GM19395 (cell line): ENCODE measurements at regions not wholly inside any gene's neighbourhood (a gene's known extent, or its start where the extent isn't known, plus 50 kb on each side); places are given as distances from the start of the nearest gene placed in this dataset.
A peak's percentile ranks its signal among the peaks of the same experiment; 100 is the strongest.
"Not testable (repeated sequence)": the region's sequence is repeated elsewhere in the genome, so short reads cannot be mapped to it uniquely, and the experiment has no call there.

Experiments
- ATAC-seq: cut with Tn5 transposase; IDR thresholded peaks from one replicate; pipeline ENCODE4 v1.9.1; 2021; ENCODE audit warnings: mild to moderate bottlenecking, moderate library complexity; ENCODE audit not compliant: unreplicated experiment

DNA sequence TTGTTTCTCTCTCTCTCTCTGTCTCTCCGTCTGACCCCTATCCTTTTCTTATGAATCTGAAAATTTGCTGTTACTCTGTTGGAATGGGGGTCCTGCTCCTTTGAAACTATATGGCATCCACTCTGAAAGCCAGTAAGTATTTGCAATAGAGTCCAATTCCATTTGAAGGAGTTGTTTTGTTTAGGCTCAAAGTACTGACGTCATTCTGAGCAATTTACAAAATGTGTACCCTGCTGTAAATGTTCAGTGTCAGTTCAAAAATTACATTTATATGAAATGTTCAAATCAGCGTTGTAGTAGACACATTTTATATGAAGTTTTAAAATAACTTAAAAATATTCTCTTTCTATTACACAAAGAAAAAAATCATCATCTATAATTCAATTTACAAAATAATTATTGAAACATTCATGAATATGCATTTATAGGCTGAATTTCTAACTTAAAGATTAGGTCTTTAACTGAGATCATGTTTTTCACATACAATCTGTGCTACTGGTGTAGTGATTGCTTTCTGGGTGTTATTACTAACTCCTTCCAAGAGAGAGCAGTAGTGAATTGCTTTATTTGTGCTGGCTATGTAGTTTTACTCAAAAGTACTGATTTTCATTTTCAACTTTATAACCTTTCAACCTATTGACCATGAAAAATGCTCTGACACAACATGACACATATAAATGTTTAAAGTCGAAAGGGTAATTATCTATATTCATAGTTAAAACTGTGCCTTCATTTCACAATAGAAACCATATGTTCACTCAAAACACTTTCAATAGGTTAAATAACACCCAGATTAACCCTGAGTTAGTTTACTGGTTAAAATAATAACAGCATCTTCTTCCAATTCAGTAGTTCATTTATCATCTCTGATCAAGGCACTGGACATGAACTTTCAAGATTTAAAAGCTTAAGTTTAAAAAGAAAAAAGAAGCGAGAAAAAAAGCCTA, 253.1 kb upstream of the ADGRL4 start:
- ATAC-seq = peak; percentile 85

DNA sequence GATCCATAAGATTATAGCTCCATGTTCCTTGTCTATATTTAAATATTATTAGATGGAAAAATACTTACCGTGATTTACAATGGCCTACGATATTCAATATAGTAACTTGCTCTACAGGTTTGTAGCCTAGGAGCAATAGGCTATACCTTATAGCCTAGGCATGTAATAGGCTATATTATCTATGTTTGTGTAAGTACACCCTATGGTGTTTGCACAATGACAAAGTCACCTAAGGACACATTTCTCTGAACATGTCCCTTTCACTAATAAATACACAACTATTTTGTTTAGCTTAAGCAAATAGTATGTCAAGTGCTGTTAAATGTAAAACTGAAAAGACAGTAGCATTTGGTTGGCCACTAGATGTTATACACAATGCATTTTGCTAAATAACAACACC, 248.9 kb upstream of the ADGRL4 start:
- no peak for ATAC-seq

DNA sequence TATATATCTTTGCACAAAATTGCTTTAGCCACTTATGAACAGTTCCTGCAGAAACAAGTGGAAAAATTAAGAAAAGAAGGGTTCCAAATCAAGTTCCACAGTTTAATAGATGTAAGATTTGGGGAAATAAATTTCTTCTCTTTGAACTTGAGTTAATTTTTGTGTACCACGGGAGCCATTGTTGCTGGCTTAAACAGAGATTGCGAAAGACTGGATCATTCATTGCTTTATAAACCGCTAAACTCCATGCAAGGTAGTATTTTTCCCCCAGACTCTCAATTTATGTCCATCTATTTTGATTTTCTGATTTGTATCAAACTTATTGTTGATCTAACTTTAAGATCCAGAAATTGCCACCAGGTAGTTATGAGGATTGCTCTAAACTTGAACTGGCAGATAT, 246.1 kb upstream of the ADGRL4 start:
- ATAC-seq = no peak

DNA sequence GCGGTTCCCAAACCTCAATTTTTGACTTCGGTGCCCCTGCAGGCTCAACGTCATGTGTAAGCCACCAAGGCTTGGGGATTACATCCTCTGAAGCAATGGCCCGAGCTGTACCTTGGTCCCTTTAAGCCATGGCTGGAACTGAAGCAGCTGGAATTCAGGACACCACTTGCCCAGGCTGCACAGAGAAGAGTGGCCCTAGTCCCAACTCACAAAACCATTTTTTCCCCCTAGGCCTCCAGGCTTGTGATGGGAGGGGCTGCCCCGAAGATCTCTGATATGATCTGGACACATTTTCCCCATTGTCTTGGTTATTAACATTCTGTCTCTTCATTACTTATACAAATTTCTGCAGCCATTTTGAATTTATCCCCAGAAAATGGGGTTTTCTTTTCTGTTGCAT, 233.3 kb upstream of the ADGRL4 start:
- no peak for ATAC-seq

DNA sequence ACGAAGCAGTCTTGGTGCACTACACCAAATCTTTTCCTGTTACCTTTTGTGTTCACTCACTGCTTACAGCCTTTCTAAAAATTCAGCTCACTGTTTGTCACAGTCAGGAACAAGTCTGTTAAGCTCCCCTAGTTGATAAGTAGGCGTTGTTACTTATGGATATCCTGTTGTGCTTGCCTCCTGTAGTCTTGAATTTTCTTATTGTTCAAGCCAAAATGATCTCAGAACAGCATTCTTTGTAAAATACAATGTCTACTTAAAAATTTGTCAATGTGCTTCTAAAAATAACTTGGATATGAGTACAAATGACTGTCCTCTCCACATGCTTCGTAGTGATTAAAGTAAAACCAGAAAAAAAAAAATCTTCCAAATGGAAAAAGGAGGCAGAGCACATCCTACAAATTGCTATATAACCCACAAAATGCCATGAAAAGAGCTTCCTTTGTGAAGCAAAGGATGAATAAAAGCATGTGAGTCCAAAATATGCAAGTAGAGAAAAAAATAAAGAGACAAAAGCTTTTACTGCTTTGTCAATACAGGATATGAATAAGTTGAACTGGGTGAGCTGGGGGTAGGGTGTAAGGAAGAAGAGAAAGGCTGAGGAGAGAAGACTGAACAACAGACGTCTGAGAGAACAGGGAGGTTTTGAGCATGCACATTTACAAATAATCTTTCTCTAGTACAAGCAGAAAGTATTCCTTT, 228.9 kb upstream of the ADGRL4 start:
- no peak for ATAC-seq

DNA sequence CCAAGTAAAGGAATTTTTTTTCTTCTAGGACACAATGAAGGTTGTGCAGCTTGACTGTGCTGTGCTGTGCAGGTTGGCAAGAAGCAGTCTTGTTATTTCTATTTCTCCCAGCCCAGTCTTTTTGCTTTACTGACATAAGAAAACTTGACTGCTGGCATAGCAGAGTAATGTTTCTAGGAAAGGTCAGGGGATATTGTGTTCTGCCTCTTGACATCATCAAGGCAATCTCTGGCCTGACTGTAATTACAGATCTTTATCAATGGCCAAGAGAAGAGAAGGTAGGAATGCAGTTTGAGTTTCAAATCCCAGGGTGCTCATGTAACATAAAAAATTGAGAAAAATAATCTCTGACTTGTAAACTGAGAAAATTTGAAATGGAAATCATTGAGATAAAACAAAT, 226.3 kb upstream of the ADGRL4 start:
- ATAC-seq = no peak

DNA sequence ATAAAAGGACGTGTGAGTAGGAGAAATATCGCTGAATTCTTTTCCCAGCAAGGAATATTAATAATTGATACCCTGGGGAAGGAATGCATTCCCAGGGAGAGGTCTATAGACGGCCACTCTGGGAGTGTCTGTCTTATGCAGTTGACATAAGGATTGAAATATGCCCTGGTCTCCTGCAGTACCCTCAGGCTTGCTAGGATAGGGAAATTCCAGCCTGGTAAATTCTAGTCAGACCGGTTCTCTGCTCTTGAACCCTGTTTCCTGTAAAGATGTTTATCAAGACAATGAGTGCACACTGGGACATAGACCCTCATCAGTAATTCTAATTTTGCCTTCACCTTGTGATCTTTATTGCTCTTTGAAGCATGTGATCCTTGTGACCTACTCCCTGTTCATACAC, 224.2 kb upstream of the ADGRL4 start:
- ATAC-seq = not testable (repeated sequence)

DNA sequence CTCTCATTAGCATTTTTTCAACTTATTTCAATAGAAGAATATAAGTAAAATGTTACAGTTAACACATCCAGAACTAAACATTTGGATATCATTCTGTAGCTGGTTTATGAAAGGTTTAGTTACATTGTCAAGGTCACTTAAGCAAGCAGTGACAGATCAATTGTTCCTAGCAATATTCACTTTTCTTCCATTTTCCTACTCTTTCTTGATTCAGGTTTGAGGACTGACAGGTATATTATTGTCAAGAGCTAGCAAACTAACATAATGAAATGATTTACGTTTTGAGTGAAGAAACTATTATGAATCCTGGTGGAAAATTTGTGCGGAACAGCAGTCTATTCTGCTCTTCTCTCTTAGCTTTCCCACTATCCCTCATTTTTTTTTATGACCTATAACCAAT, 220.4 kb upstream of the ADGRL4 start:
- ATAC-seq = no peak

DNA sequence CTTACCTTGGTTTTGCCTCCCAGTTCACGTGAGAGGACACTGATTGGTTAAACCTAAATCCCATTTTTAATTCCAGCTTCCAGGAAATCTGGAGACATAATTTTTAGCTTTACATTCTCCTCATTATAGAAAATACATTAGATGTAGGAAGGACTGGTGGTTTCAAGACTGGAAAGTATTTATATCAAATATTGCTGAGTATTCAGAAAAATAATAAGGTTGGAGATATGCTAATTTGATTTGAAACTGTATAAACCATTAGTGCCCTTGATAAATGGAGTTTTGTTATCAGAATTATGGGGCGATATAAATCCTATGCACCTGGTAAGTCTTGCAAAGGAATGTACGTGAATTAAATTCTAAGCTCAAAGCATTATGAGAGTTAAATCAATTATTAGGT, 218.0 kb upstream of the ADGRL4 start:
- no peak for ATAC-seq

DNA sequence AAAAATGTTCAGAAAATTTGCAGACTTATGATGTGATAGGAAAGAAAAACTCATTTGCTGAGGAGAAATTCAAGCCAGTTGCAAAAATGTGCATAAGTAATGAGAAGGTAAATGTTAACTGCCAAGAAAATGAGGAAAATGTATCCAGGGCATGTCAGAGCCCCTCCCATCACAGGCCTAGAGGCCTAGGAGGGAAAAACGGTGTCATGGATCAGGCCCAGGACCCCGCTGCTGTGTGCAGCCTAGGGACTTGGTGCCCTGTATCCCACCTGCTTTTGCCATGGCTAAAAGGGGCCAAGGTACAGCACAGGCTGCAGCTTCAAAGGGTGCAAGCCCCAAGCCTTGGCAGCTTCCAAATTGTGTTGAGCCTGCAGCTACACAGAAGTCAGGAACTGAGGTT, 214.0 kb upstream of the ADGRL4 start:
- no peak for ATAC-seq

DNA sequence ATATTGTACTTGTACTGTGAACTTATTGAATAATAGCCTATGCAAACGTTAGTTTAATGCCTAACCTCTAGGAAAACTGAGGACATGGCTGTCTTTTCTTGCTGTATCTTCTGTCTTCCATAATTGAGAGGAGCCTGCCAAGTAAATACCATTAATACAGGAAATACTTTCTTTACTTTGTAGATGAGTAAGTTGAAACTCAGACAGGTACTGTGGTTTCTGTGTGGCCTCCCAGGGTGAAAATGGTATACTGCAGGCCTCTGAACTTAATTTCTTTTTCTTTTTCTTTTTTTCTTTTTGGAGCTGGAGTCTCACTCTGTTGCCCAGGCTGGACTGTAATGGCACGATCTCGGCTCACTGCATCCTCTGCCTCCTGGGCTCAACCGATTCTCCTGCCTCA, 208.8 kb upstream of the ADGRL4 start:
- peak; percentile 73 for ATAC-seq

DNA sequence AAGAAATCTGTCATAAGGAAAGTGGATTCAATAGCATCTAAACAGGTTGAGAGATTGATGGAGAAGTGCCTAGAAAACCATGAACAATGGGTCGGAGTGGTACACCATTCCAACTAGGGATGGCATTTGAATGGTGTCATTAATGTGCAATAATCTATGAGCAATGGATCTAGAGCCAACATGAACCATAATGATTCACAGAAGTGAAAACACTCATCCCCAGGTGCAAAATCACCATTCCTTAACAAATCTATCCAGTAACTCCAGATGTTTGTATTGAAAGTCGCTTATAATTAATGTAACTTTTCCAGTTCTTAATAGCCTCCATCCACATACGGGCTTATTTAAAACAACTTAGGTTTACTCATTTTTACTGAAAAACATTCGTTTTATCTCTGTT, 201.3 kb upstream of the ADGRL4 start:
- ATAC-seq = no peak

DNA sequence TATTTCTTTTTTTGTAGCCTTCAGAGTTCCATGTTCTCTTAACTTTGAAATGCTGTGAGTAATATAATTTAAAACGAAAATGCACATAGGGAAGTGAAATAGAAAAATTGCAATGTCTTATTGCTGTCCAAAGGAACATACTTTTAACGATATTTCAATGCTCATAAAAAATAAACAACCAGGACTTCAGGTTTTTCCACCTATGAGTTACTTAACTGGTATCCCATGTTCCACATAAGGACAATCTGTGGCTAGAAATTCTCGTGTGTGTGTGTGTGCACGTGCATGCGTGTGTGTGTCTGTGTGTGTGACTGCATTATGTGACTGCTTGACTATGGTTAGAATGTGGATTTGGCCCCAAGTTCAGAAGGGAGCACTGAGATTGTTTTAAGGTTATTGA, 200.8 kb upstream of the ADGRL4 start:
- no peak for ATAC-seq

DNA sequence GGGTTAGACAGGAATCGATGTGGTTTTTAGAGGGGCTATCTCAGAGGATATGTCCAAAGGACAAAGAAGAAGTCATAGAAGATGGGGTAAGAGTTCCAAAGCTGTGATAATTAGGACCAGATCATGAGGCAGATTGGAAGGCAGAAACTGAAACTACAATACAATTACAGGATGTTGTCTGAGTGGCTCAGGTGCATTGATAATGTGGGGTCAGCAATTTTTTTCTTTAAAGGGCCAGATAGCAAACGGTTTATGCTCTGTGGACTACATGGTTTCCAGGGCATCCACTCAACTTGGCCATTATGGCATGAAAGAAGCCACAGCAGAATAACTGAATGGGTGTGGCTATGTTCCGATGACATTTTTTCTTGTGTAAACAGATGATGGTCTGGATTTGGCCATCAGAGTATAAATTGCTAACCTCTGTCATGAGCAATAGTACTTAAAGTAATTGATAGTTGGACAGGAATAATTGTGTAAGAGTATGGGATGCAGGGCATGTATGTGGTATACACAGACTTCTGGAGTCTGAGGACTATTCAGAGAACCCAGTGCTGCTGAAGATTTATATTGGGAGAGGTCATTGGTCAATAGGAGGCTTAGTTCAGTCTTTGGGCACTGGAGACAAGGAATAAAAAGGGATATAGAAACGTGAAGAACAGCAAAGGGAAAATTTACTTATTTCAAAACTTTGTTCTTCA, 198.4 kb upstream of the ADGRL4 start:
- ATAC-seq = no peak

DNA sequence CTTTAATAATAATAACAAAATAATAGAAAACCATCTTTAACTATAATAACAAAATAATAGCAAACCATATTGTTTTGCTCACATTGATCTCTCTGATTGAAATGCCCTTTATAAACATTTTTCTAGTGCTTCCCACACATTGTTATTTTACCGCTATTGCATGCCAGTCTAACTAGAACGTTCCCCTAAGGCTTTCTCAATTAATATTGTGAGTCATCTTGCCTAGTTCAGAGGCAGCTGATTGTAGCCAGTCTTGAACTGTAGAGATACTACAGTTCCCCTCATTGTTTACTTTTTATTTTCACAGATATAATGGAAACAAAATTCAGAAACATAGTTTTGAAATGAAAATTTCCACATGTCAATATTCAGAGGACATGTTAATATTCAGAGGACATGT, 192.3 kb upstream of the ADGRL4 start:
- ATAC-seq = no peak

DNA sequence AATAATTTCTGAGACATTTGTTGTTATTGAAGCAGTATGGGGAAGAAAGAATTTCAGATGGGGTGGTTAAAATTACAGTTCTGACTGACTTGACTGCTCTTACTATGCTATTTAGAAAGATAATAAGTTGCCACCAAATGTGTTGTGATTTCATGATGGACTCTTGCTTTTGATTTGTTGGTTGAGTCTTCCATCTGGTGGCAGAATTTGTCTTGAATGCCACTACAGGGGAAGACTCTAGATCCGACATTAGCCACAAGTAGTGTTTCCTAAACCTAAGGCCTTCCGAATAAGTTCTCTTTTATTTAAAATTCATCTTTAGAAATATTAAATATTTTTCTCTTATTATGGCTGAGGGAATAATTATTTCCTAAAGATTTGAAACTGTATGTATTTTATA, 190.9 kb upstream of the ADGRL4 start:
- ATAC-seq = no peak

DNA sequence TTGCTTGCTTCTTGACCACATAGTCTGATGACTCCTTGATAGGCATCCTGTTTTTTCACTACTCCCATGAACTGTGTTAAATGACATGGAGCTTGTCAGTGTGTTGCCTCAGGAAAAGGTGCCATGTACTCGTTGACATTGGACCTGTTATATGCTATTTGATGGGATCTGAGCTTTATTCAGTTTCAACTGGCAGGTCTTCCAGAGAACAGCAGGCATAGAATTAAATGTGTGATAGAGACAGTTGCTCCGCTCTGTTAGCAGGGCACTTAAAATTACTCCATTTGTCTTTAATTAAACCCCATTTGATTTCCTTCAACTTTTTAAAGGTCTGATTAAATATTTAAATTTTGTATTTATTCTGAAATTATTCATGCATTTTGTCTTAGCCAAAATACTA, 189.7 kb upstream of the ADGRL4 start:
- ATAC-seq = no peak

DNA sequence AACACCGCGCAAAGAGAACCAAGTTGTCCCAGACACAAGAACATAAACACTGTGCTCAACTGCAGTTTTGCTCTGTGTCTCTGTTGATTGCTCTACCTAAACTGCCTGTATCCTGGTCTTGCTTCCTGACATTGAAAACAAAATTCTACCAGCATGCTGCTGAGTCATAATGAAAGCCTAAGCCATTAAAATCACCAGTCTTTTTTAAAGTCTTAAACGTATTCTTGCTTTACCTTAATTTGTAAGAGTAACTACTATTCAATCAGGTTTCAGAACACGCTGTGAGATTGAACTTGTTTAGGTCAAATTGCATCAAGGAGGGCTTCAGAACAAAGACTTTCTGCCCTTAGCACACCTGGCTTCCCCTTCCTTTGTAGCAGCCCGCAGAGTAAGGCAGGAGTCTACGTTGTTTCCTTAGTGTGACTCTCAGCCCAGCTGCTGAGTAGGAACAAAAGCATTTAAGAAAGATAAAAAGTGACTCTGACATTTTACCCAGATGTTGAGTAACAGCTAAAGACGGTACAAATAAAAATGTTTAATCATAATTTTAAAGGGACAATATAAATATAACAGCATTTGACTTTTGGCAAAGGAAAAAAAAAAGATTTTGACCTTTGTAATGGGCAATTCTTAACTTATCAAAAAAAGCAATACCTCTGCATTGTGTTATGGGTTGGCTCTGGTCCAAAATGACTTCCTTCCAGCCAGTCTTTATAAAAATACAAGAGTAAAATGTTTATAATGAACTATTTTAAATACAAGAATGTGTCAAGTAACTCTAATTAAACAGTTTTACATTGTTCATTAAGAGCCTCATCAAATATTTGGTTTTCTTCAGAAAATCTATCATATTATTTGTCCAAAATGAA, 186.9 kb upstream of the ADGRL4 start:
- ATAC-seq = peak; percentile 72

DNA sequence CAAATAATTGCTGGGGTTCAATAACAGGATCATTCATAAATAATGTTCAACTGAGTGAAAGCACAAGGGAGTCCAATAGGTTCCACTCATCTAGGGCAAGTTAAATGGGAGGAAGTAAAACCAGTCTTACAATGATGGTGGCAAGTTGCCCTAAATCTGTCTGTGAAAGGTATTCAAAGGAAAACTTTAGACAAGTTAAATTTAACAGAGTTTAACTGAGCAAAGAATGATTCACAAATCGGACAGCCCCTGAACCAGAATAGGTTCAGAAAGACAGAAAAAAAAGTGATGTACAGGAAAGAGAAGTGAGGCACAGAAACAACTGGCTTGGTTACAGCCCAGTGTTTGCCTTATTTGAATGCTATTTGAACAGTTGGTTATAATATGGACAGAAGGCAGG, 183.5 kb upstream of the ADGRL4 start:
- peak; percentile 60 for ATAC-seq

DNA sequence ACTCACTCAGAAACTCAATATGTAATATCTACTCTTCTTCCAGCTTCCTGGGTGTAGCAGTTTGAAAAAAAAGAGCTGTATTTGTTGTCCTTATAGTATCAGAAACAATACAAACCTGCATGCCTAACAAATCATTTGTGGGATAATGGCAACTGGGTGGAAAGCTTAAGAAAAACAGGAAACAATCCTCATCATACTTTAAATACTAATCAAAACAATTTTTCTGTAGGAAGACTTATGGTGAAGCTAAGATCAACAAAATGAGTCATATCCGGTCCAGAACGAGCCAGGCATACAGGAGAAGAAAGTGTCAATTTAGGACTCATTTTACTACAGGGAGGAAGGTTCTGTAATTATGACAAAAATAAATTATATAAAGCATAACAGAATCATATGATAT, 181.8 kb upstream of the ADGRL4 start:
- no peak for ATAC-seq

DNA sequence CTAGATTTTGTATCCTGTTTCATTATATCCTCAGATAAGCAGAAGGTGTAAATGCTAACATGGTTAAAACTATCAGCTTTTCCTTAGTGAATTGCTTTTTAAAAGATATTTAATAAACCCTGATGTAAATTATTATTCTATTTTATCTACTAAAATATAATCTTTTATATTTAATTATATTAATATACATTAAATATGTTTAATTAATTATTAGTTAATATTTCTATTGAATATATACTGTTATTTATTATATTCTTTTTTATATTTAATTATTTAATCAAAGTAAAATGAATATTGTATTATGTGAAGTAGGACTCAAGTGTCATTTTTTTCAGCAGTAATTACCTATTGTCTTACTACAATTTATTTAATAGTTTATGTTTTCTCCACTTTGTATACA, 179.7 kb upstream of the ADGRL4 start:
- ATAC-seq = no peak
